NCI-H748 (cell line): ENCODE measurements at regions not wholly inside any gene's neighbourhood (a gene's known extent, or its start where the extent isn't known, plus 50 kb on each side); places are given as distances from the start of the nearest gene placed in this dataset.
"Not testable (repeated sequence)": the region's sequence is repeated elsewhere in the genome, so short reads cannot be mapped to it uniquely, and the experiment has no call there.

Source experiments
- DNase-seq: peaks from one replicate; lab custom pipeline; 2025; ENCODE audit not compliant: unreplicated experiment; lab: John Stamatoyannopoulos, UW

DNA sequence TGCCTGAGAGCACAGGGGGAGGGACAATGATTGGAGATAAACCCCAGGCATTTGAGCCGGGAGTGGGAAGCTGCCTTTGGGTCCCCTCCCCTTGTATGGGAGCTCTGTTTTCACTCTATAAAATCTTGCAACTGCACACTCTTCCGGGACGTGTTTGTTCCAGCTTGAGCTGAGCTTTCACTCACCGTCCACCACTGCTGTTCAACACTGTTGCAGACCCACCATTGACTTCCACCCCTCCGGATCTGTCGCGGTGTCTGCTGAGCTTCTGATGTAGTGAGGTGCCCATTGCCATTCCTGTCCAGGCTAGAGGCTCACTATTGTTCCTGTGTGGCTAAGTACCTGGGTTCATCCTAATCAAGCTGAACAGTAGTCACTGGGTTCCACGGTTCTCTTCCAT lies 231.6 kb upstream of the CWC22 start:
- DNase-seq, result no peak

DNA sequence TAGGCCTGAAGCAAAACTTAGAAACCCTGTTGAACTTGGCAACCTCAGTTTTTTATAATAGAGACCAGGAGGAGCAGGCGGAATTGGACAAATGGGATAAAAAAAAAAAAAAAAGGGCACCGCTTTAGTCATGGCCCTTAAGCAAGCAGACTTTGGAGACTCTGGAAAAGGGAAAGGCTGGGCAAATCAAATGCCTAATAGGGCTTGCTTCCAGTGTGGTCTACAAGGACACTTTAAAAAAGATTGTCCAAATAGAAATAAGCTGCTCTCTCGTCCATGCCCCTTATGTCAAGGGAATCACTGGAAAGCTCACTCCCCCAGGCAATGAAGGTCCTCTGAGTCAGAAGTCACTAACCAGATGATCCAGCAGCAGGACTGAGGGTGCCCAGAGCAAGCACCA lies 229.0 kb upstream of the CWC22 start:
- not testable (repeated sequence) for DNase-seq

DNA sequence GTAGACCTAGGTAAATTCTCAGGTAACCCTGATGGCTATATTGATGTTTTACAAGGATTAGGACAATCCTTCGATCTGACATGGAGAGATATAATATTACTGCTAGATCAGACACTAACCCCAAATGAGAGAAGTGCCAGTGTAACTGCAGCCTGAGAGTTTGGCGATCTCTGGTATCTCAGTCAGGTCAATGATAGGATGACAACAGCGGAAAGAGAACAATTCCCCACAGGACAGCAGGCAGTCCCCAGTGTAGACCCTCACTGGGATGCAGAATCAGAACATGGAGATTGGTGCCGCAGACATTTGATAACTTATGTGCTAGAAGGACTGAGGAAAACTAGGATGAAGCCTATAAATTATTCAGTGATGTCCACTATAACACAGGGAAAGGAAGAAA lies 228.4 kb upstream of the CWC22 start:
- DNase-seq, result not testable (repeated sequence)

DNA sequence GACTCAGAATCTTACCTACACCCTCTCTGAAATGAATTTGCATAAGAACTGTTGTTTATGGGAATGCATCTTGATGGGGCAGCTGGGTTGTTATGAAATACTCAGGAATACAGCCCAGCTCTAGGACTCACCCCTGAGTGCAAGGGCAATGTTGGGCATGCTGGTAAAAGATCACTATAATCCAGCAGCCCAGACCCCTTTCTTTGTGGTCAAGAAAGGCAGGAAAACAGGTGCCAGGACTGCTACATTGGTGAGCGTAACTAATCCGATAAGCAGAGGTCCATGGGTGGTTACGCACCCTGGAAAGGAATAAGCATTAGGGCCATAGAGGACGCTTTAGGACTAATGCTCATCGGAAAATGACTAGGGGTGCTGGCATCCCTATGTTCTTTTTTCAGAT lies 227.9 kb upstream of the CWC22 start:
- not testable (repeated sequence) for DNase-seq

DNA sequence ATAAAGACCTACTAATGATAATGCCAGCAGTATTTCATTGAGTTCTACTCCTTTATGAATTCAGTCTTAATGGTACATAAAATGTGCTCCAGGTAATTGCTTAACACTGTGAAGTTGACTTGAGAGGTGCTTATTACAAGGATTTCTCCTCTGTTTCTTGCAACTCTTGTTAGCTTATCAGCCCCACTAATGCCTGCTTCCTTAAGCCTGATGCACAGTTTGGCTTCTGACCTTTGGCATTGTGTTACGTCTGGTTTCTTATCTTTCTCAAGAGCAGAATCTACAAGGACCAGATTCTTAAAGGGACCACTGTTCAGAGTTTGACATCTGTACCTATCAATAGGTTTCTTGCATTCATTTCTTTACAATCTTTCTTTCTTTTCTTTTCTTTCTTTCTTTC lies 223.9 kb upstream of the CWC22 start:
- no peak for DNase-seq

DNA sequence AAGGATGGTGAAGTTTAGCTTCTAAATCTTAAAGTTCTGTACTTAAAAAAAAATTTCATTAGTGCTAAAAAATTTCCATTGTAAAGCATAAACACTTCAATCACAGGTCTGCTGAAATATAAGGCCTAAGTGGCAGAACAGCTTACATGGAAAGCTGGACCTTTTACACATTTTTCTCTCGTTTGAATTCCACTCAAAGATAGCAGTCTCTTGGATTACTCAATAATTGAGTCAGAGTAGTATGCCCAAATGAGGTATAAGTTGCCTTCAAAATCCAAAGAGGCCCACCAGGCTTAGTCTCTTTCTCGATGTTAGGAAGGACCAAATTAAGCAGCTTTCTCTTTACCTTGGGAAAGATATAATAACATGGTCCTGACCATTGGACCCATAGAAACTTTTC lies 220.4 kb upstream of the CWC22 start:
- no peak for DNase-seq

DNA sequence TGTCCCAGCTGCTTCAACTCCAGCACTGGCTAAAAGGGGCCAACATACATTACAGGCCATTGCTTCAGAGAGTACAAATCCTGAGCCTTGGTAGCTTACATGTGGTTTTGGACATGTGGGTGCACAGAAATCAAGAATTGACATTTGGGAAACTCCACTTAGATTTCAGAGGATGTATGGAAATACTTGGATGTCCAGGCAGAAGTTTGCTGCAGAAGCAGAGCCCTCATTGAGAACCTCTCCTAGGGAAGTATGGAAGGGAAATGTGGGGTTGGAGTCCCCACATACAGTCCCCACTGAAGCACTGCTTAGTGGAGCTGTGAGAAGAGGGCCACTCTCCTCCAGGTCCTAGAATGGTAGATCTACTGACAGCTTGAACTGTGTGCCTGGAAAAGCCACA lies 218.0 kb upstream of the CWC22 start:
- DNase-seq, result no peak

DNA sequence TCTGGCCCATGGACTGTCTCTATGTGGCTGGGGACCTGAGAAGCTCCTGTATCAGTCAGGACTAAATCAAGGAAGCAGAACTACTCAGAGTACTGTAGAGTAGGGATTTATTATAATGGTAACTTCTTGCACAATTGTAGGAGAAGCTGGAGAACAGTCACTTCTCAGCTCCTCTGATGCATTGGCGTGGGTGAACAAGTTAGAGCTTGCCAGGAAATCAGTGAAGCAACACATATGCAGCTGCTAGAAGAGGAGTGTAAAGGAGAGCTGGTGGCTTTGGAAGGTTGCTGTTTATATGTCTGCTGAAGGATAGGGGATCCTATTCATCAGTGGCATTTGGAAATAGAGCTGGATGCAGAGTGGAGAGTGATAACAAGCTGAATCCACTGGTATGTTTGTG lies 215.5 kb upstream of the CWC22 start:
- no peak for DNase-seq

DNA sequence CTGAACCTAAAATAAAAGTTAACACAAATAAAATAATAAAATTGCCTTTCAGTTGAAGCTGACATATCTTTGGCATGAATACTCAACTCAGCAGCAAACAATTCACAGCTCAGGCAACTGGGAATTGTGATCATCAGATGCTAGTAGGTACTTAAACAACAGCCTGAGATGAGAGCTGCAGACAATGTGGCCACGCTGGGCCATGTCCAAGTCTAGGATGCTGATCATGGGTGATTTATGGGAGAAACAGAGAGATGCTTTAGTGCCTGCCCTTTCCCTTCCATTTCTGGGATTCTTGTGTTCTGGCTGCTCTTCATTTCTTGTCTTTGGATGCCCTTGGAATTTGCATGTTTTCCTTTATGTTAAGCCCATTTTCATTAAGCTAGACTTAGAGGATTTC lies 212.4 kb upstream of the CWC22 start:
- DNase-seq, result no peak

DNA sequence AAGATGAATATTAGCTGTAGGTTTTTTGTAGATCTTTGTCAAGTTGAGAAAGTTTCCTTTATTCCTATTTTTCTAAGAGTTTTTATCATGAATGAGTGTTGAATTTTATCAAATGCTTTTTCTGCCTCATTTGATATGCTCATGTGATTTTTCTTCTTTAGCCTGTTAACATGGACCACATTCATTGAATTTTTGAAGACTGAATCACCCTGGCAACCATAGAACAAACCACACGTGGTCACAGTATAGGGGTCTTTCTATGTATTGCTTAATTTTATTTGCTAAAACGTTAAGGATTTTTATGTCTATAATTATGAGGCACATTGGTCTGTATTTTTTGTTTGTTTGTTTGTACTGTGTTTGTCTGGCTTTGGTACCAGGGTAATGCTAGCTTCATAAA lies 201.7 kb upstream of the CWC22 start:
- DNase-seq, result no peak

DNA sequence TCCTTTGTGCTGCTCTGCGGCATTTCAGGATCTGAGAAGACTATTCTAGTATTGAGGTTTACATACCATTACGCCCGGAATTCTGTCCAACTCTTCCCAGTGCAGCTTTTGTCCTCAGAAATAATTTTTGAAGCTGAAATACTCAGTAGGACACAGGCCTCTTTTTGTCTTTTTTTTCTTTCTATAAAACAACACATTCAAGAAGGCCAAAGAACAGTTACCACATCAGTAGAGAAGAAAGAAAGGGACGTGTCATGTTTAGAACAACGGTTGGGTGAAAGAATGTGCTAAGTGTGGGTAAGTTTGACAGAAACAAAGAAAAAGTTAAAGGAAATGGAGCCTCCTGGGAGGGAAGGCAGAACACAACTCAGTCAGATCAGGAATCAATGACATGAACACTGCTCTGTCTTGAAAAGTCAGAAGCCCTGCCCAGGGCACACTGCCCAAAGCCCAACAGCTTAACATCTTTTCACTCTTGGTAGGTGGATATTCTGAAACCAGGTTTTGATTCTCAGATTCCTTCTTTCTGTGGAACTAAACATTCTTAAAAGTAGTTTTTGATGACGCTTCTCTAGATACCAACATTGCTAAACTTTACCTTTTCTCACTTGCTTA lies 198.6 kb upstream of the CWC22 start:
- DNase-seq, result no peak

DNA sequence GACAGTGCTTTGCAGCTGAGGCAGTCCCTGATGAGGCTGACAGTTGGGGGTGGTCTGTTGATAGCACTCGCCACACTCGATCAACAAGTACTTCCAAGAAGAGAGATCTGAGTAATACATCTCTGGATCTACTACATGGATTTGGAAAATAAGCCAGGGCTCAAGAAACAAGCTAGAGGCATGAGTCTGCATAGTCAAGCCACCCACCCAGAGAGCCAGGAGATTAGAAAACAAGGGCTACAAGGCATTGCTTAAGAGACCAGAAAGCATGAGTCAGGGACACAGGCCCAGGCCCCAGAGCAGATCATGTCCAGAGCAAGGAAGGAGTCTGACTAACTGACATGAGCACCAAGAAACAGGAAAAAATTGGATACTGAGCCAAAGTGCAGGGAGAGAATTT lies 196.9 kb upstream of the CWC22 start:
- no peak for DNase-seq

DNA sequence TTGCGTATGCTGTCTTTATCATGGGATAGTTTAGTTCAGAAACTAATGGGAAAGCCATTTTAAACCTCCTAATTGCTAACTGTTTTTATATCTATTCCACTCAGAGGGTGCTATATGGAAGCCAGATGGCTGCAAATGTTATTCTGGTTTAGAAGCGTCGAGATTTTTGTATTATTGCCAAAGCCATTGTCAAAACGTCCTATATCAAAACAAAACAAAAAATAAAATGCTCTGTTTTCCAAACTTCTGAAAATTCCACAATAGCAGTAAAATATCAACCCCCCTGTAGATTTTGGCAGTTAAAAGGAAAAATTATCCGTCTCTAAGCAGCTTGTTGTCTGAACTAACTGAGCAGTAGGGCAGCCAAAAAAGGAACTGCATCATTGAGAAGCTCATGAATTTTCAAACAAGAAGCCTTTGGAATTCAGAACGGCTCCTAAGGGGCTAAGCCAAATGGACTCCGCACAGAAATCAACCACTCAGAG lies 195.4 kb upstream of the CWC22 start:
- DNase-seq, result no peak

DNA sequence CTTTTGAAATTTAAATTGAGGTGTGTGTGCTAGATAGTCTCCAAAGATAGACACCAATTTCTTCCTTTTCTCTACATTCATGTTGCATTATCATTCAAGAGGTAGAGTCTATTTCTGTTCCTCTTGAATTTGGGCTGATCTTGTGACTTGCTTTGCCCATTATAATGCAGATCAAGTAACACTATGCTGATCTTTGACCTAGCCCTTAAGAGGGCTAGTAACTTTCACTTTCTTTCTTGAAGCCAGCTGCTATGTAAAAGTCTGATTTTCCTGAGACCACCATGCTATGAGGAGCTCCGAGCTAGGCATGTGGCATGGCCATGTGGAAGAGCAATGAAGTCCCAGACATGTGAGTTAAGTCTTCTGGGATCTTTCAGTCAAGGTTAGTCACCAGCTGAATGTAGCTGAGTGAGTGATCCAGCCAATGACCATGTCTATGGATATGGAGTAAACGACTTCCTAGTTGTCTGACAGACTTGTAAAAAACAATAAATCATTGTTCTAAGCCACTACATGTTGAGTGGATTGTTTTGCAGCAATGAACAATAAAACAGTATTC lies 189.4 kb upstream of the CWC22 start:
- DNase-seq, result no peak

DNA sequence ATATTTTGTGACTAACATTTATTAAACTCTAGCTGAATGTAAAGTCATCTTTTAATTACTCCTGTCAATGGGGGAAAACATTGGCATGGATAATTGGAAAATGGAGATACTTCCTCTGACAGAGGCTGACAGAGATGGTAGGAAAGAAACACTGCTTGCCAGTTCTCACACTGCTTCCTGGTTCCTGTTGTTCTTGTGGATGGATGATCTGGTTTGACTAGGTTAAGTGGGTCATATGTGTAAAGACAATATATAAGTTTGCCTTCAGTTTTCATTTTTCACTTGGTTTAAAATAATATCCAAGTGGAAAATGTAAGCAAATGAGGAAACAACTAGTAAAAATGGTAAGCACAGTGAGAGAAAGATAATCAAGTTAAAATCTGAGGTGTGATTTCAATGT lies 188.8 kb upstream of the CWC22 start:
- no peak for DNase-seq

DNA sequence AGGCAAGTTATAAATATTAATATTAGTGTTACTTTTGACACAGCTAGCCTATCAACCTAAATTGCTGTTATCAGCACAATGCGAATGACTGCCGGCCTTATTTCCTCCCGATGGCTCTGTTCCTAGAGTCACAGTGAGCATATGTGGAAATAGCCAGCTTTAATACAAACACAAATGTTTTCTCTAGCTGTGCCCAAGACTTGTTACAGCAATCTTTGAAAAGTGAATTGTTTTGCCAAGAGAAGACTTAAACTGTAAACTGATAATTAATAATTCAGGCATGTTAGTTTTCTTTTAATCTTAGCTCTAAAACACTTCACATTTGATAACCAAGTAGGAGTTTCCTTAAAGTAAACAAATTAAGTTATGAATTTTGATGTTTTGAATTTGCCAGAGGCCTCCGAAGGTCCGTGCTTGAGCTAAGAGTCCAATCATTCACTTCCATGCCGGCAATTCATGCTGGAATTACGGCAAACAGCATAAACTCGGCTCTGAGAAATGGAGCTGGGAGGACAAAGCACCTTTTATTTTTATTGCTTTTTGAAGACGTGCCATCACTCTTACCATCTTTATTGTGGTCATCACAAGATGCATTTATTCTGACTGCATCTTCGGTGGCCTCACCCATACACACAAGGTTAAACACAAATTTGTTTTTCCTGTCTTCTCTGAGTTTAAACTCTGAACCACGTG lies 184.5 kb upstream of the CWC22 start:
- no peak for DNase-seq

DNA sequence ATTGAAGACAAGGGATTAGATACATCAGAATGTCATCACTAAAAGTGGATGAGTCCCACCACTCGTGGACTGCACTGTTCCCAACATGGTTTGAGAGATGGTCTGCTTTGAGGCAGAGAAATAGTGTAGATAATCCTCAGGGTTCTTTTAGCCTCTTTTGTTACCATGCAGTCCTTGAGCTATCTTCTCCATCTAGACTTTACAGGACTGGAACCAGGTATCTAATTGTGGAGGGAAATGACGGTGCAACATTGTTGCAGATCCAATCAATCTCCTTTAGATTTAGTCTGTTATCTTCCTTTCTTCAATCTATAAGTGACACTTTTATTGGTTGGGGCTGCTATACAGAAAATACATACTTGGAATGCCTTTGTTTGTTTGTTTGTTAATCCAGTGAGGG lies 183.8 kb upstream of the CWC22 start:
- DNase-seq, result no peak

DNA sequence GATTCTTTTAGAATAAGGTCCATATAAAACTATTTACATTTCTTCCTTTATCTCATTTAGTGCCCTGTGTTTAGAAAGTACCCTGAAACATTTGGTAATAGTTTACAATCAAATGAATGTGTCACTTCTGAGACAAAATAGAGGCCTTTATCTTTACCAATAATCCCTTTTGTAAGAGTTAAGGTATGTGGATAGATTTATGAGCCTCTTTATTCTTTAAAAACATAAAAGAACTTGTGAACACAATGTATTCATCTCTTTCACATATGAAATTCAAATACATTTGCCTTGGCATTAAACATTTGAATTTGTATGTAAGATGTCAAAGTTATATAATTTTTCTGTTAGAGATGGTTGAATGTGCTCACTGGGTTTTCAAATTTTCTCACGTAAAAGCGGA lies 180.5 kb upstream of the CWC22 start:
- DNase-seq, result no peak

DNA sequence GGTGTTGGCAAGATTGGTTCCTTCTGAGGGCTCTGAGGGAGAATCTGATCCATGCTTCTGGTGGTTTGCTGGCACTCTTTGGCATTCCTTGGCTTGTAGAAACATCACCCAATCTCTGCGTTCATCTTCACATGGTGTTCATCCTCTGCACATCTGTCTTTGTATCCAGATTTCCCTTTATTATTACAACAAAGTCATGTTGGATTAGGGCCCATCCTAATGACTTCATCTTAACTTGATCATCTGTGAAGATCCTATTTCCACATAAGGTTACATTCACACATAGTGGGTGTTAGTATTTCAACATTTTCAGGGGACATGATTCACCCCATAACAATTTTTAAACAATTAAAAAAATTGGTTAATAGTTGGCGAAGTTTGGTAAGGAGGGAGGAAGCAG lies 177.4 kb upstream of the CWC22 start:
- DNase-seq, result no peak

DNA sequence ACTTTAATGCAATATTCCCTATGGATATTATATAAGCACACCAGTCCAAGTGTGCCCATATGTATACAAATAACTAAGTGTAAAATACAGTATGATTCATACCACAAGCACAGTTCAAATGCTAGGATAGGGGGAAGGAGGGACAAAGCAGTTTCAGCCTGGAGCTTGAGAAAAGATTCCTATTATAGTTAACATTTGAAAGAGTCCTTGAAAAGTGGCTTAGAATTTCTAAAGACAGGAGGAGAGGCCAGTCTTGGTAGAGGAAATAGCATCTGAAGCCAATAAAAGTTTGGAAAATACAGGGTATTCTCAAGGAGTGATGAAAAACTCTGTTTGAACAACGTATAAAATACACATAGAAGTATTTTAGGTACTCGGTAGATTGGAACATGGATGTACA lies 173.4 kb upstream of the CWC22 start:
- DNase-seq, result no peak

DNA sequence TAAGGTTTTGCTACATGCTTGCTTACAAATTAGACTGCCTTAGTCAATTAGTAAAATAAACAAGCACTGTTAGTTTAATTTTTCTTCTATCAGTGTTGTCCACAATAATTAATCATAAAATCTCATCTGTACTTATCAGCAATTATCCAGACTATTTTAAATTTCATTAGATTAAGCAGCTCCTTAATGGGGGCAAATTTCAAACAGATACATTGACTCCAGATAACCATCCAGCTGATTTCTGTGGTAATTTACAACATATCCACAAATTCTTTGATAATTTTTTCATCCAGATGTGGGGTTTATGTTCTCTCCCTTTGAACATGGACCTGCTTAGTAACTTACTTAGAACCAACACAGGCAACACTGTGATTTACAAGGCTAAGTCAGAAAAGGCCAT lies 170.4 kb upstream of the CWC22 start:
- DNase-seq, result no peak

DNA sequence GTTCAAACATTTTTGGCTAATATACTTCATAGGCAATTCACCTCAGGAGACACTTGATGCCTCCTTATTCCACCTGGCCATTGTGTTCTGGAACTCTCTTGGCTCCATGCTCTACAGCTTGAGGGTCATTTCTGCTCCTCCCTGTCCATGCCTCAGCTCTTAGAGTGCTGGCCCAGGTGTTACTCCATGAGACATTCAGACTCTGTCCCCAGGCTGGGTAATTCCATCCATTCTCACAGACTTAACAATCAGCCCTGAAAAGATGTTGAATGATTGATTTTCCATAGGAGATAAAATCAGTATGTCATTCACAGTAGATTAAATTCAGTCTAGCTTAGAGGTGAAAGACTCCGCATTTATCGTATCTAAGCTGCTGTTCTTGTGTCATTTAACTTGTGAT lies 168.6 kb upstream of the CWC22 start:
- no peak for DNase-seq

DNA sequence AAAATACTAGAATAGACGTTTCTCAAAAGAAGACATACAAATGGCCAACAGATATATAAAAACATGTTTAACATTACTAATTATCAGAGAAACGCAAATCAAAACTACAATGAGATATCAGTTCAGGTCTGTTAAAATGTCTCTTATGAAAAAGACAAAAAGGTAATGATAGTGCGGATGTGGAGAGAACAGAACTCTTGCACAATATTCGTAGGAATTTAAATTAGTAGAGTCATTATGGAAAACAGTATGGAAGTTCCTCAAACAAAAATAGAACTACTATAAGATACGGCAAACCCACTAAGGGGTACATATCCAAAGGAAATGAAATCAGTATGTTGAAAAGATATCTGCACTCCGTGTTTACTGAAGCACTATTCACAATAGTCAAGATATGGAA lies 167.5 kb upstream of the CWC22 start:
- DNase-seq, result no peak
